ENCODE measurements at regions not wholly inside any gene's neighbourhood (a gene's known extent, or its start where the extent isn't known, plus 50 kb on each side); places are given as distances from the start of the nearest gene placed in this dataset.

GRCh38 chr2:120607996-120608395, 127.7 kb upstream of the GLI2 start:
- Mint-ChIP-seq H3K27ac (ENCODE audit: unreplicated experiment) (no peak overlapping the region), H3K4me3 (no peak overlapping the region), H3K36me3 (ENCODE audit: low read depth) (no peaks in the 10 kb centered on the region), H3K4me1 (peaks cover 21% of the 10 kb centered on the region), H3K27me3 (ENCODE audit: low read depth) (peaks cover 4% of the 10 kb centered on the region), H3K9me3 (no peaks in the 10 kb centered on the region)
- no peak for TF ChIP-seq CTCF (conservative IDR thresholded peaks at IDR 0.05)
- DNase-seq (ENCODE audit: low read depth, low spot score) = no peak

GRCh38 chr2:120609826-120610395, 125.8 kb upstream of the GLI2 start:
- Mint-ChIP-seq H3K4me1 (peaks cover 21% of the 10 kb centered on the region), H3K27me3 (ENCODE audit: low read depth) (peaks cover 4% of the 10 kb centered on the region), H3K9me3 (no peaks in the 10 kb centered on the region), H3K36me3 (ENCODE audit: low read depth) (no peaks in the 10 kb centered on the region), H3K4me3 (no peak overlapping the region), H3K27ac (ENCODE audit: unreplicated experiment) (no peak overlapping the region)
- TF ChIP-seq CTCF (conservative IDR thresholded peaks at IDR 0.05) = no peak
- no peak for DNase-seq (ENCODE audit: low read depth, low spot score)

GRCh38 chr2:120611016-120611415, 124.7 kb upstream of the GLI2 start:
- Mint-ChIP-seq H3K9me3 (no peaks in the 10 kb centered on the region), H3K4me1 (peaks cover 14% of the 10 kb centered on the region), H3K27me3 (ENCODE audit: low read depth) (peaks cover 4% of the 10 kb centered on the region), H3K4me3 (no peak overlapping the region), H3K27ac (ENCODE audit: unreplicated experiment) (no peak overlapping the region), H3K36me3 (ENCODE audit: low read depth) (no peaks in the 10 kb centered on the region)
- DNase-seq (ENCODE audit: low read depth, low spot score) = no peak
- no peak for TF ChIP-seq CTCF (conservative IDR thresholded peaks at IDR 0.05)

GRCh38 chr2:120611961-120612360, 123.7 kb upstream of the GLI2 start:
- DNase-seq (ENCODE audit: low read depth, low spot score) = no peak
- Mint-ChIP-seq H3K27me3 (ENCODE audit: low read depth) (peaks cover 4% of the 10 kb centered on the region), H3K4me1 (peaks cover 14% of the 10 kb centered on the region), H3K27ac (ENCODE audit: unreplicated experiment) (peak overlapping the region; percentile 4), H3K9me3 (no peaks in the 10 kb centered on the region), H3K36me3 (ENCODE audit: low read depth) (no peaks in the 10 kb centered on the region), H3K4me3 (no peak overlapping the region)
- TF ChIP-seq CTCF (conservative IDR thresholded peaks at IDR 0.05) = no peak

GRCh38 chr2:120612471-120612870, 123.2 kb upstream of the GLI2 start:
- DNase-seq (ENCODE audit: low read depth, low spot score) = no peak
- H3K27me3 Mint-ChIP-seq (ENCODE audit: low read depth) = peaks cover 4% of the 10 kb centered on the region
- peaks cover 14% of the 10 kb centered on the region for H3K4me1 Mint-ChIP-seq
- H3K4me3 Mint-ChIP-seq = no peak overlapping the region
- H3K27ac Mint-ChIP-seq (ENCODE audit: unreplicated experiment) = no peak overlapping the region
- no peak for TF ChIP-seq CTCF (conservative IDR thresholded peaks at IDR 0.05)
- H3K36me3 Mint-ChIP-seq (ENCODE audit: low read depth) = no peaks in the 10 kb centered on the region
- H3K9me3 Mint-ChIP-seq = no peaks in the 10 kb centered on the region

Measured in neural crest cell (in vitro differentiated cells).